Spleen (tissue), 11 donors: ENCODE measurements at regions not wholly inside any gene's neighbourhood (a gene's known extent, or its start where the extent isn't known, plus 50 kb on each side); places are given as distances from the start of the nearest gene placed in this dataset.

ENCODE experiments used
- DNase-seq: peaks from one replicate; pipeline ENCODE4 v3.0.0-alpha.2; 2020
- H3K27ac ChIP-seq, 8 donors: fragments of 200-600 bp; sonication (generic) in 7 of 8; 1 replicate in 4 of 8; 2 replicates in 4 of 8; pipeline versions ENCODE4 v1.5.0 to v1.8.0; 2016 to 2021; ENCODE audit warnings: inconsistent platforms in 4 of 8, mild to moderate bottlenecking in 4 of 8, moderate library complexity in 1 of 8
- H3K27me3 ChIP-seq, 7 donors: fragments of 200-600 bp; sonication (generic) in 6 of 7; replicated peaks in 1 of 7; 1 replicate in 4 of 7; 2 replicates in 3 of 7; pipeline versions ENCODE4 v1.5.0 to v1.8.0; 2016 to 2021; ENCODE audit warnings: inconsistent platforms in 3 of 7, mild to moderate bottlenecking in 1 of 7
- H3K36me3 ChIP-seq, 6 donors: fragments of 200-600 bp; sonication (generic) in 5 of 6; 1 replicate in 4 of 6; 2 replicates in 2 of 6; pipeline versions ENCODE4 v1.5.0 to v1.8.0; 2016 to 2021; ENCODE audit warnings: inconsistent platforms in 2 of 6
- H3K4me1 ChIP-seq, 6 donors: fragments of 200-600 bp; sonication (generic) in 5 of 6; 1 replicate in 3 of 6; 2 replicates in 3 of 6; pipeline versions ENCODE4 v1.5.0 to v1.8.0; 2016 to 2021; ENCODE audit warnings: inconsistent platforms in 3 of 6
- H3K4me3 ChIP-seq, 8 donors: fragments of 200-600 bp; sonication (generic) in 7 of 8; 1 replicate in 4 of 8; 2 replicates in 4 of 8; pipeline versions ENCODE4 v1.5.0 to v1.8.0; 2016 to 2021; ENCODE audit warnings: inconsistent platforms in 4 of 8, mild to moderate bottlenecking in 4 of 8, moderate library complexity in 2 of 8
- H3K9me3 ChIP-seq, 8 donors: fragments of 200-600 bp; sonication (generic) in 7 of 8; 1 replicate in 4 of 8; 2 replicates in 4 of 8; pipeline versions ENCODE4 v1.5.0 to v1.8.0; 2016 to 2021; ENCODE audit warnings: inconsistent platforms in 4 of 8
- POLR2A ChIP-seq, 3 donors: fragments of 450-650 bp; IDR thresholded peaks; one replicate each; pipeline ENCODE4 v1.5.1; 2017; ENCODE audit warnings: antibody characterized with exemption in 3 of 3, mild to moderate bottlenecking in 1 of 3
- POLR2AphosphoS5 ChIP-seq, 3 donors: sonication (generic); formaldehyde crosslinking; IDR thresholded peaks; one replicate each; pipeline ENCODE4 v1.5.1; 2017; ENCODE audit warnings: antibody characterized with exemption in 3 of 3
- WGBS, 5 donors: extraction: QIAGEN DNeasy Blood & Tissue Kit in 3 of 5; methylation state at CpG; one replicate each; pipeline versions ENCODE4 v1.1.5 to v1.1.7; 2013 to 2018; 5-methylcytosine and 5-hydroxymethylcytosine counted together
- intact Hi-C: fragments of 100-400 bp; cut with DNase I; formaldehyde crosslinking; loops from one replicate; pipeline ENCODE4 v1.15.0; 2023; ENCODE audit warnings: low total_unique reads
- TF ChIP-seq, protein P1 (sequence below), 11 experiments: fragments of 200-600 bp in 7 of 11; fragments of 450-650 bp in 4 of 11; sonication (generic) in 4 of 11; IDR thresholded peaks in 8 of 11; conservative IDR thresholded peaks in 3 of 11; 1 replicate in 7 of 11; 2 replicates in 4 of 11; pipeline versions ENCODE4 v1.4.0 to v1.8.0; 2016 to 2021; ENCODE audit warnings: antibody characterized with exemption in 11 of 11, inconsistent platforms in 4 of 11, mild to moderate bottlenecking in 1 of 11
- donor health status: healthy with polysubstance abuse.
- donor health status: DM: no; HTN: no; CAD: no; lungs with moderate emphysema.
- donor health status: DM: no; HTN: no; CAD: no.
- donor health status: Bipolar disorder and iron deficiency.
- donor health status: healthy.
- donor health status: DM: no; HTN: no; CAD: no.
- donor health status: DM: yes; HTN: yes; CAD: no.

DNA sequence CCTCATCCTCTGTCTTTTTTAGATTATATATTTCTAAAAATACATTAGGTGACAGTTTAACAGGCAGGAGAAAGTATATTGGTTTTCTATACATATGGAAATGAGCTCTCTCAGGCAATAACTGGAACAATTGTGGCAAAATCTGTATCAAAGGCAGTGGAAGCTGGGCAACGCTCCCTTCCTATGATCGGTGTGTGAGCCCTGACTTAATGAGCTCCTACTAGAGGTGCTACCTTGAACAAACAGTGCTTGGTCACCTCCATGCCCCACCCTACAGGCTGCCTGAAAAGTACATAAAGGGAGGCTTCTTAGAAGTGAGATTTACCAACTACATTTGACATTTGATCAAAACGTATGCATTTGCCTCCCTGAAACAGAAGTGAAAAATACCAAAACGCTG lies 185.3 kb downstream of the EFNB2 start:
- intact Hi-C loops: no loop called here
- Histone ChIP-seq H3K27ac (no peak overlapping the region), H3K36me3 (no peaks in the 10 kb centered on the region), H3K4me1 (no peaks in the 10 kb centered on the region), H3K27me3 (peaks cover 0 to 39% (median 25%) of the 10 kb centered on the region in 7 donors), H3K4me3 (no peak overlapping the region), H3K9me3 (no peaks in the 10 kb centered on the region)
- WGBS, 5 donors: 75 to 85% (median 77%) methylated on average over 4 of the region's 4 CpGs
- TF ChIP-seq POLR2AphosphoS5 (IDR thresholded peaks at IDR 0.05): no peak
- no peak for TF ChIP-seq POLR2A (IDR thresholded peaks at IDR 0.05)
- TF ChIP-seq, protein P1, sequence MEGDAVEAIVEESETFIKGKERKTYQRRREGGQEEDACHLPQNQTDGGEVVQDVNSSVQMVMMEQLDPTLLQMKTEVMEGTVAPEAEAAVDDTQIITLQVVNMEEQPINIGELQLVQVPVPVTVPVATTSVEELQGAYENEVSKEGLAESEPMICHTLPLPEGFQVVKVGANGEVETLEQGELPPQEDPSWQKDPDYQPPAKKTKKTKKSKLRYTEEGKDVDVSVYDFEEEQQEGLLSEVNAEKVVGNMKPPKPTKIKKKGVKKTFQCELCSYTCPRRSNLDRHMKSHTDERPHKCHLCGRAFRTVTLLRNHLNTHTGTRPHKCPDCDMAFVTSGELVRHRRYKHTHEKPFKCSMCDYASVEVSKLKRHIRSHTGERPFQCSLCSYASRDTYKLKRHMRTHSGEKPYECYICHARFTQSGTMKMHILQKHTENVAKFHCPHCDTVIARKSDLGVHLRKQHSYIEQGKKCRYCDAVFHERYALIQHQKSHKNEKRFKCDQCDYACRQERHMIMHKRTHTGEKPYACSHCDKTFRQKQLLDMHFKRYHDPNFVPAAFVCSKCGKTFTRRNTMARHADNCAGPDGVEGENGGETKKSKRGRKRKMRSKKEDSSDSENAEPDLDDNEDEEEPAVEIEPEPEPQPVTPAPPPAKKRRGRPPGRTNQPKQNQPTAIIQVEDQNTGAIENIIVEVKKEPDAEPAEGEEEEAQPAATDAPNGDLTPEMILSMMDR (IDR thresholded peaks at IDR 0.05 in 8 of 11, conservative IDR thresholded peaks at IDR 0.05 in 3 of 11): no peak
- no peak for DNase-seq

DNA sequence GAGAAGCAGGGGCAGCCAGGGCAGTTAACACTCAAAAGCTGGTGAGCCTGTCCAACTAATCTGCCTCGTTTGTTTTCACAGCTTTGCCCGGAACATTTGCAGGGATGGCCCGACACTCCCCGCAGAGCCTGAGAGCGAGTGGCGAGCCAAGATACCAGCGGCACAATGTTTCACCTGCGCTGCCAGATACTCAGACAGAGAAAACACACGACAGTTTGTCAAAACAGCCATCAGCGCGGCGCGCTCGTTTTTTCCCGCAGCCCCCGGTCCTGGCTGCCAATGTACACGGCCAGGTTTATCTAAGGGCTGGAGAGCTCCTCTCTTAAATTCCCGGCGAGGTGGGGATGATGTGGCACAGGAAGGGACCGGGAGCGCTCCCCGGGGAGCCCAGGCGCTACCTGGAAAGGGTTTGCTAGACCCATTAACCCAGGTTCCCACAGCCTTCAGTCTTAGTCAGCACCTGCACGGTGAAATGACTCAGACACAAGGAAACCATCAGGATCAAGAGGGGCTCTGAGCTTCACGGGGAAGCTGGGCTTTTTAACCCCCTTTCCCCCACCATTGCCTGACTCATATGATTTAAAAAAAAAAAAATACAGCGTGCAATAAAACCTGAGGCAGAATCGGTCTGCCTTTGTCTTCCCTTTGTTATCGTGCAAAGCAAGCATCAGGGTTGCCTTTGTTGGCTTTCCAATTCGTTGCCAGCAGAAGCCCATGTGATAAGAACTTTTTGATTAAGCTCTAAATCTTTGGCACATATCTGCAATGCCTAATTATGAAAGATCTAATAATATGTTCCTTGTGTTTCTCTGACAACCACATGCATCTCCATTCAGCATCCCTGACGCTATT lies 186.2 kb downstream of the EFNB2 start:
- Histone ChIP-seq H3K4me3 (peak overlapping the region in 1 of 8 donors; percentile 24), H3K36me3 (no peaks in the 10 kb centered on the region), H3K9me3 (no peaks in the 10 kb centered on the region), H3K27me3 (peaks cover 0 to 39% (median 25%) of the 10 kb centered on the region in 7 donors), H3K4me1 (no peaks in the 10 kb centered on the region), H3K27ac (no peak overlapping the region)
- TF ChIP-seq POLR2AphosphoS5 (IDR thresholded peaks at IDR 0.05) (no peak), POLR2A (IDR thresholded peaks at IDR 0.05) (no peak)
- TF ChIP-seq, protein P1 (IDR thresholded peaks at IDR 0.05 in 8 of 11, conservative IDR thresholded peaks at IDR 0.05 in 3 of 11): no peak
- WGBS, 5 donors: 5 to 14% (median 7%) methylated on average over 12 to 30 of the region's 30 CpGs
- DNase-seq: no peak
- intact Hi-C loops: no loop called here

DNA sequence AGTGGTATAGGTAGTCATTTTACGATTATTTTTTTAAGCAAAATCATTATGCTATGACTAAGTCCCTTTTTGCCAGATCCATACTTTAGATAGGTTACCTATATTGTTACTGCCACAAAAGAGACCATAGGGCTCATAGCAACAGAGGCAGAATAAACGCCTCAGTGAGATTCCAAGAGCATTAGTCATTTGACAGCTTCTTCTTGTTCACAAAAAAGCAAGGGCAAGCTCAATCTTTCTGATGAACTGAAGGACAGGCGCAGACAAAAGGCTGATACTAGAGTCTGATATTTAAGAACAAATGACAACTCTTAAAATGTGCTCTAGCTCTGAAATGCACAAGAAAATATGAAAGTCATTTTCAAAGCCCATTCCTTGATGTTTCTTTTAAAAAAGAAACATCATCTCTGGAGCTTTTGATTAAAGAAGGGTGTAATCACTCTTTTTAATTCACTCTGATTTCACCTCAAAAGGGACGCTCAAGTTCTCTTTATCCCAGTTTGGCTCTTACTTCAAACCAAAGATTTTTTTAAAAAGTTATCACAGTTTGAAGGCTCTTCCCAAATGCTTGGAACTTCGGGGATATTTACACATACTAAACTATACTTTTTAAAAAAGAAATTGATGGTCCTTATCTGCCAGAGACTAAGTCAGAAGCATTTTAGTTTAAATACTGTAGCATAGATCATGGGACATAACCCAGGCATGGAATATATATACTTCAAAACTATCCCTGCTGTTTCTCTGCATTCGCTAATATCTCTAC lies 187.2 kb downstream of the EFNB2 start:
- Histone ChIP-seq H3K27me3 (peaks cover 0 to 41% (median 25%) of the 10 kb centered on the region in 7 donors), H3K27ac (no peak overlapping the region), H3K36me3 (no peaks in the 10 kb centered on the region), H3K4me3 (no peak overlapping the region), H3K9me3 (no peaks in the 10 kb centered on the region), H3K4me1 (no peaks in the 10 kb centered on the region)
- WGBS, 5 donors: 73 to 83% (median 77%) methylated on average over 6 of the region's 6 CpGs
- no peak for DNase-seq
- intact Hi-C loops: no loop called here
- no peak for TF ChIP-seq POLR2A (IDR thresholded peaks at IDR 0.05)
- no peak for TF ChIP-seq POLR2AphosphoS5 (IDR thresholded peaks at IDR 0.05)

DNA sequence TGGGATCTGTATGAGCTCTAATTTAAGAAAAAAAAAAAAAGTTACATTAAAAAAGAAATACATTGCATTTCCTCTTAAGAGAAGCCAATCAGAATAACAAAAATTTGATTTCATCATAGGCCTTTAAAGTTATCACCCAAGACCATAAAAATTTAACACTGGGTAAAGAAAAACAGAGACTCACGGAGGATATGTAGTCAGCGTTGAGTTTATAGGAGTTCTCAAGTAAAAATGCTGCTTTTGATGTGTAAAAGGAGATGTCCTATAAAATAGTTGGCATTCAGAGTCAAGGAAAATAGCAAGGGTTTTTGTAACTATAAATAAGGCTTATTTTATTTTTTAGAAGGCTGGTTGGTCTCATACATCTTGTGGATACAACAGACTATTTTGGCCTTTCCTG lies 191.1 kb downstream of the EFNB2 start:
- no peaks in the 10 kb centered on the region for H3K36me3 ChIP-seq
- intact Hi-C loops: no loop called here
- no peak overlapping the region for H3K27ac ChIP-seq
- H3K4me3 ChIP-seq: no peak overlapping the region
- no peak for DNase-seq
- 87 to 98% (median 90%) methylated on average over 2 of the region's 2 CpGs for WGBS, 5 donors
- H3K4me1 ChIP-seq: no peaks in the 10 kb centered on the region
- TF ChIP-seq, protein P1 (IDR thresholded peaks at IDR 0.05 in 8 of 11, conservative IDR thresholded peaks at IDR 0.05 in 3 of 11): no peak
- TF ChIP-seq POLR2A (IDR thresholded peaks at IDR 0.05) (no peak), POLR2AphosphoS5 (IDR thresholded peaks at IDR 0.05) (no peak)
- peaks cover 0 to 28% (median 11%) of the 10 kb centered on the region in 7 donors for H3K27me3 ChIP-seq
- peaks cover 0 to 25% (median 16%) of the 10 kb centered on the region in 8 donors for H3K9me3 ChIP-seq
